Hypothalamus (tissue), 51 donors: ENCODE measurements at regions not wholly inside any gene's neighbourhood (a gene's known extent, or its start where the extent isn't known, plus 50 kb on each side); places are given as distances from the start of the nearest gene placed in this dataset.

ENCODE experiments used
- DNase-seq, 51 donors: peaks; one replicate each; lab custom pipeline; 2025; lab: John Stamatoyannopoulos, UW

DNA sequence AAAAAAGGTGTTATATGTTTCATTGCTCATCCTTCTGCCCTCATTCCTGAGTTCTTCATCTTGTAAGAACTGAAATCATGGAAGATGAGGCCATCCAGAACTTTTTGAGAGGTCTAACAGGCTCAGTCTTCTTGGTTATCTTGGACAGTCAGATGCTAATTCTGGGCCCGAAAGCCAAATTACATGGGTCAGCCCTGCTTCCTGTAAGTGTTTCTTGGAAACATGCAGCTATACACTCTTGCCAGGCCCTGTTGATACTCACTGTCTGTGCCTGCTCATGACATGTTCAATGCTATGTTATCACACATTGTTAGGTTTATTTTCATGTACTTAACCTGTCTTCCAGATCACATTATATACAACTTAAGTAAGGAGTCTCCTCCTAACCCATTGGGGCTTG is 542.5 kb downstream of the NUF2 start:
- DNase-seq, result no peak

DNA sequence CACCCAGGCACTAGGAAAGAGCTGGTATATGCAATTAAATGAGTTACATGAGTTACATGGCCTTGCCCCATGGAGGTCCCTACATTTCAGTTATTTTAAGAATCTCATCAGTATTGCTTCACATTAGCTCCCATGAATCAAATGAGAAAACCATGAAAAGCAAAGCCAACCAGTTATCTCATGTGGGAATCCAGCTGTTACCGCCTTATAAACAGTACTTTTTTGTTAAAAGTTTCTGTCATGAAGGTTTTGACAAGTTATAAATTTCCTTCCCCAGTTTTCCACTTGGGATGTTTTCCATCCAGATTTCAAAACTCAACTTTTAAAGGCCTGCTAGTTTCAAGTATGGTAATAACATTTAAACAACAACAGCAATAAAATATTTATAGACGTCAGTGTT is 544.8 kb downstream of the NUF2 start:
- no peak for DNase-seq

DNA sequence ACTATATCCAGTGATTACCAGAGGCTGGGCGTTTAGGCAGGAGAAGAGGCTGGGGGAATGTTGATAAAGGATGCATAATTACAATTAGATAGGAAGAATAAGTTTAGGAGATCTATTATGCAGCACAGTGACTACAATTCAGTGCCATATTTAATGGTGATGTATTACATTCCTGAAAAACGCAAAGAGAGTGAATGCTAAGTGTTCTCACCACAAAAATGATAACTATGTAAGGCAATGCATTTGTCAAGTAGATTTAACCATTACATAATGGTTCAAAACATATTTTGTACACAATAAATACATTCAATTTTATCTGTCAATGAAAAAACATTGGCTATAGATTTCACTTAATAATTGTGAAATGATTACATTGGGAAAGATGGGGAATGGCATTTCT is 548.9 kb downstream of the NUF2 start:
- DNase-seq, result no peak

DNA sequence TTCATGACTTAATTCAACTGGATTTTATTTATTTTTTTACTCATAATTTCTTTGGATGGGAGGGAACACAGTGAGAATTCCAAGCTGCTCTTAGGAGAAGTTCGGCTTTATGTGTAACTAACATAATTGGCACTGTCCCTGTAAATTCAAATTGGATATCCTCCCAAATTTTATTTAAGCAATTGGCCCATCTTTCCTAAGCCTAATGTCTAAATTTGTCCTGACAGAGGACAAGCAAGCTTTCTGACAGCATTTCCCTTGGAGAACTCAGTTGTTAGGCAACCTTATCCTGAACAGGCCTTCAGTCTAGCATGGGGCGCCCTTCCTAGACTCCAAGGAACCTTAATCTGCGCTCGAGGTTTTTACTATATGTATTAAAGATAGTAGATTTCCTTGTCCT is 550.3 kb downstream of the NUF2 start:
- no peak for DNase-seq

DNA sequence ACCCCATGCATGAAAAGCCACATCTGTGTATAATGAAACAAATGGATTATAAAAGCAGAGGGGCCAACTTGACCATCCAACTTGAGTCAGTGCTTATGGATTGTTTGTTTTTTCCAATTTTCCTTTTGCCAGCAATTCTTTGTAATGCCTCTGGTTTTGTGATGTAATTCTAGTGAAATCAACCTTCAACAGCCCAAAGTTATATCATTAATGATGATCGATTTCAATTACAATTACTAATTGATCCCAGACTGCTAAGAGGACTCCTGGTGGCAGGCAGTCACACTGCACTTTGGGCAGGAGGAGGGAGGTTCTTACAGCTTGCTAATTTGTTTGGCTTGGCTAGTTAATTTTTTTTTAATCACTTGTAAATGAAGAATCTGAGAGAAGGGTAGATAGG is 552.3 kb downstream of the NUF2 start:
- no peak for DNase-seq

DNA sequence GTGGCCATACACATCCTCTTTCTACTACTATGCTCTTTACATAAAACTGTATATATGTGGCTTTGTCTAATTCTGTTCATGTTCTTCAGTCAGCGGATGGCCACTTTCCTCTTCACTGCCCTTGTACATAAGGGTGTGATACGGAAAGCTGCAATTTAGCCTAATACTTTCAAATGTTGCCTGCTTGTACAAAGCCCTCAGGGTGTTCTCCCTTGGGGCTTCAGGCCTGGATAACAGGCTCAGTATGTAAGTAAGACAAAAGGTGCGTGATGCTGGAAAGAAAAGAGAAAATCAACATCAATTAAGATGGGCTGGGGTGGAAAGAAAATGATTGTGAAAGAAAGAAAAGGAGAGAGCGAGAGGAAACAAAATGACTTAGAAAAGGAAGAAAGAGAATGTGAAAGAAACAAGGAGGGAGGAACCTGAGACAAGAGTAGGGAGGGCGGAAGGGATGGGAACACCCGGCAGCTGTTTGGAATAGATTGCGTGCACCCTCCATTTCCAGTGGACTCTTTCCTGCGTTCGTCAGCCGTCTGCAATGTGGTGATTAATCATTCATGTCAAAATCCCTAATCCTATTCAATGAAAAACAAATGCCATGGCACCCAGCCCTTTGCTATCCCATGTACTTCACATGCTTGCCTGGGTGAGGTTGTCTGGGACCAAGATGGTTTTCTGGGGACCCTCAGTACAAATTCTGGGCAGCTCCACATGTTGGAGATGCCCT is 553.6 kb downstream of the NUF2 start:
- no peak for DNase-seq

DNA sequence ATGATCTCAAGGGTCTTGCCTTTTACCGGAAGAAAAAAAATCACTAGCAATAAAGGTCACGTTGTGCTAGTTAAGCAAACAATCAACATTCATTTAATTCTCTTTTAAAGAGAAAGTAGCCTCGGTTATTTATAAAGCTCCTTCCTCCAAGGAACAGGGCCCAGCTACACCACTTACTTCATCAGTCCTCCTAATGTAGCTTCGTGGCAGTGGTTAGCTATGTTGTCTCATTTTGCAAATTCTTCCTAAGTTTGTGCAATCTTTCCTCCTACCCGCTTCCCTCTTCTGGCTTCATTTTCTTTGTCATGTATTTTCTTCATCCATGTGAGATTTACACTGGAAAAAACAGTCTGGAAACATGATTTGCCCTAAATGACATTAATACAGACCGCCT is 554.2 kb downstream of the NUF2 start:
- DNase-seq, result no peak

DNA sequence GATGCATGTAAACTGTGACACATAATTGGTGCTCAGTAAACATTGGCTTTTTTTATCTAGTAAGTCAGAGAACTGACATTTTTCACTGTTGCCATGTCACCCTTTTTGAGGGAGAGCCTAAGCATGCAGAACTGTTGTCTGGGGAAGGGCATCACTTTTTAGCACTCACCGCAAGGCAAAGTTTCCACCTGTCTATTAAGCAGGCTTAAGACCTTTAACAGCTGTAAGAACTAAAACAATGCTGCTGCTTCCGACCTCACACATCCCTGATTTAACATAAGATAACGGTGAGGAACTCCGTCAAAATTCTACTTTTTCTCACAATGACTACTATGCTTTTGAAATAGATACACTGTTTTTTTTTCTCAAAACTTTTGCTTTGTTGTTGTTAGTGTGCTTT is 554.8 kb downstream of the NUF2 start:
- no peak for DNase-seq

DNA sequence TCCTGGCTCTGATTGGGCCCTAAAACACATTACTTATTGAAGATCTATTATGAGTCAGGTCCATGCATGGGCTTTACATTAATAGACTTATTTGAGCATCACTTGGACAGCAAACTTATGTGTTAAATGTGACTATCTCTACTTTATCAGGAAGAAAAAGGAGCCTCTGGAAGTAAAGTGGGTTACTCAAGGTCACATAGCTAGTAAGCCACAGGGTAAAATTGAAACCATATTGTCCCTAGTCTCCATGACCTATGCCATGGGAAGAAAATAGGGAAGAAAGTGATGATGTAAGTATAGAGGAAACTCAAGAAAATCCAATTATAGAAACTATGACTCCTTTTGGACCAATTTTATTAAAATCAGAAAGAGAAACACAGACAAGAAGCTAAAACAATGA is 555.3 kb downstream of the NUF2 start:
- DNase-seq, result no peak

DNA sequence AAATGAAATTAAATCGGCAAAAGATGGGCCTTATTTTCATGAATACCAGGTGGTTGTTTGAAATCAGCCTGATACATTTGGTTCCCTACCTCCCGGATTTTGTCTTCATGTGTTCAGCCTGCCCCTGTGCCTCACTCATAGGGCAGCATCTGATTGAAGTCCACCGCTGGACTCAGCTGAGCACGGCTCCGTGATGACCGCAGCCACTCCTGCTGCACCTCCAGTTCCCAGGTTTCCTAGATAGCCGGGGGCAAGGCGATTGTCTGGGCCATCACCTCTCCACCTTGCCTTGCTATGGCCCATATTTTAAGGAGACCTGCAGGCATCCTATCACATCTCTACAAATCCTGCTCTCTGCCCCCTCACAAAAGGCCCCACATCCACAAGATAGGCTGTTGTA is 563.8 kb downstream of the NUF2 start:
- DNase-seq, result no peak

DNA sequence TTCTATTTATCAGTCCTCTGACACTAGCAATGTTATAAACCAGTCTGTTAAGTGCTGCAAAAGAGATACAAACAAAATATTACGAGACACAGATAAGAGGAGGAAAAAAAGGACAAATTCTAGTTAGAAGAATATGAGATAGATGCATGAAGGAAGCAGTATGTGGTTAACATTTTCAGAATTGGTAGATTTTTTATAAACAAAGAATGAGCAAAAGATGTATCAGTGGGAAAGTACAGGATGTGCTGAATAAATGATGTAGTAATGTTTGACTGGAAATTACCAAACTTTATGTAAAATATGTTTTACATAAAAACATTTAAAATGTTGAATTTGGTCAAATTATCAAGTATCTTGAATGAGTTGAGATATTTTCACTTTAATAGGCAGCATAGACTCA is 574.2 kb downstream of the NUF2 start:
- no peak for DNase-seq

DNA sequence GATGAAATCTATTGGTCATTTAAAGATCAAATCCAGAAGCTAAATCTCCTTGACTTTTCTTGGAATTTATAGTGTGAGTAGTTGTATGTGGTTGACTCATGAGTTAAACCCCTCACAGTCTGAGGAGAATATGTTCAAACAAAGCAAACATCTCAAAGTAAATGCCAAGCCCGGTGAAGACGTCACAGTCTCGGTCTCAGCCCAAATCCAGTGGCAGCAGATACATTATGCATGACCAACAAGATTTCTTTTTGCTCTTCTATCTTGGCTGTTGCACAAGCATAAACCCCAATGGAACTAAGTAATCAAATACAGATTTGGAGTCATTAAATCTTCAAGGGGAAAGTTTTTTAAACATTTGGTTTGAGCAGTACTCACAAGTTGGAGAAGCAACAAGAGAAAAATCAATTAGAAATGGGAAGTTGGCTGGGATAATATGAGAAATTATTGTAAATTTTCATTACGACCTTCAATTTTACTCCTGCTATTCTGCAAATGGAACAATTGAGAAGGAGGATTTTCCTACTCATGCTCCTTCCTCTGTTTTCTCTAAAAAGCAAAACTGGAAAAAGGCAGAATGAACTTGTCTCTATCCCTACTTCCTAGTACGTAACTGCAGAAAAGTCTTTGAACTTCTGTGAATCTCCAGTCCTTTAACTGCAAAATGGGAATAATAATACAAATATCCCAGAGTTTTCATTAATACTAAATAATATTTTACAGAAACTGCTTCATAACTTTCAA is 575.8 kb downstream of the NUF2 start:
- DNase-seq, result no peak

DNA sequence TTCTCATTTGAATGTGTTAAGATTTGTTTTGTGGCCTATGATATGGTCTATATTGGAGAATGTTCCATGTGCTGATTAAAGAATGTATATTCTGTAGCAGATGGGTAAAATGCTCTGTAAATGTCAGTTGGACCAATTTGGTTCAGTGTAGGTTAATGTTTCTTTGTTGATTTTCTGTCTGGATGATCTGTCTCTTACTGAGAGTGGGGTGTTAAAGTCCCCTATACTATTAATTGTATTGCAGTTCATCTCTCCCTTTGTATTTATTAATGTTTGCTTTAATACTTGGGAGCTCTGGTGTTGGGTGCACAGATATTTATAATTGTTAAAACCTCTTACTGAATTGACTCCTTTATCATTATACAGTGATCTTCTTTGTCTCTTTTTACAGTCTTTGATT is 584.5 kb downstream of the NUF2 start:
- DNase-seq, result no peak

DNA sequence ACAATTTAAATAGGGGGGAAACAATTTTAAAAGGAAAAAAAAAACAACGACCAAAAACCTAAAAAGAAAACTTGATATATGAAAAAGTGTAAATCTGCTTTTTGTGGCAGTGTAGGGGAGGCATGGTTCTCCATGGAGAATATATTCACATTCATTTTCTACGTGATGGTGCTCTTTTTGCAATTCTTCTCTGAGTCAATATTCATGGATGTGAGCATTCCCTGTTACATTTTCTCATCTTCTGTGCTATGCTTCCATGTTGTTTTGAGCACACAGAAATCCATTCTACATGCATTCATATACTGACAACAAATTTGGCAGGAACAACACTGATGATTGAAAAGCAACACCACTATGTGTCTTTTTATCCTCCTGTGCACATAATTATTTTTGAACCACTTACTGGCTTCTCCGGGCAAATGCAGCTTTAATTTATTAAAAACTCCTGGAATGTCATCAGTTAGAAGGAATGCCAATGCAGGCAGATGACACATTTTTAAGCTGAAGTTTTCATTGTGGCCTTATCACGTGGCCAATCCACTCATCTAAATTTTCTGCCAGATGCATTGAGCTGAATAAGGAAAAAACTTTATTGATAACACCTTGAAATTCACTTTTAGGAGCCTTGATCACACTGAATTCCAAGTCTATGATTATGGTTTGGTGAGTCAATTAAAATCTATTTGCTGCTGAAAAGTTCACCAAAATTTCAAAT is 590.6 kb downstream of the NUF2 start:
- no peak for DNase-seq

DNA sequence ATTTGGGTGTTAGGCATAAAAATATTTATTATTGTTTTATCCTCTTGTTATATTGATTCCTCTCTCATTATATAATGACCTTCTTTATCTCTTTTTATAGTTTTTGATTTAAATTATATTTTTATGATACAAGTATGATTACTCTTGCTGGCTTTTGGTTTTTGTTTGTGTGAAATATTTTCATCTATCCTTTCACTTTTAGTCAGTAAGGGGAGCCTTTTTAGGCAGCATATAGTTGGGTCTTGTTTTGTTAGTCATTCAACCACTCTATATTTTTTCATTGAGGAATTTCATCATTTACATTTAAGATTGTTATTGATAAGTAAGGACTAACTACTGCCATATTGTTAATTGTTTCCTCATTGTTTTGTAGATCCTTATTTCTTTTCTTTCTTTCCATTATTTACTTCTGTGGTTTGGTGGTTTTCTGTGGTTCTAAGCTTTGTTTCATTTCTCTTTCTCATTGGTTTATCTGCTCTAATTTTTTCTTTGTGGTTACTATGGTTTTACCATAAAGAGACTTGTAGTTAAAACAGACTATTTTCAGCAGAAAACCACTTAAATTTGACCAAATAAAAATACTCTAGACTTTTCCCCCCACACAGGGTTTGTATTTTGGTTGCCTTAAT is 593.1 kb downstream of the NUF2 start:
- no peak for DNase-seq

DNA sequence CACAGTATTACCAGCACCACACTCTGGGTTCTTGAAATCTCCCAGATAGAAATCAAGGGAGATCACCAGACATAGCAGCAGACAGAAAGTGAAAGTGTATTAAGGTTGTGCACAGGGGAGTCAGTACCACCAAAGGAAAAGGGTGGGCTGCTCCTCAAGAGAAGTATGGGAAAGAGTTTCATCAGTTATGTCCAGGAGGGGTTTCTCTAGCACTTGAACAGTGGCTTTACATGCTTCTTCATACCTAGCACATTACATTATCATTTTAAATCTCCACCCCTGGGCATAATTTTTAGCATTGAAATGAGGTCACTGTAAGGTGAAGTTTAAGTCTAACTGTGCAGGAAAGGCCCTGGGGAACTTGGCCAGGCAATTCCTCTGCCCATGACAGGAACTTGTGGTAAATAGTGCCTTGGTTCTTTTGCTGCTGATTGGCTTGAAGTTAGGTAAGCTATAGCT is 601.0 kb downstream of the NUF2 start:
- DNase-seq, result no peak

DNA sequence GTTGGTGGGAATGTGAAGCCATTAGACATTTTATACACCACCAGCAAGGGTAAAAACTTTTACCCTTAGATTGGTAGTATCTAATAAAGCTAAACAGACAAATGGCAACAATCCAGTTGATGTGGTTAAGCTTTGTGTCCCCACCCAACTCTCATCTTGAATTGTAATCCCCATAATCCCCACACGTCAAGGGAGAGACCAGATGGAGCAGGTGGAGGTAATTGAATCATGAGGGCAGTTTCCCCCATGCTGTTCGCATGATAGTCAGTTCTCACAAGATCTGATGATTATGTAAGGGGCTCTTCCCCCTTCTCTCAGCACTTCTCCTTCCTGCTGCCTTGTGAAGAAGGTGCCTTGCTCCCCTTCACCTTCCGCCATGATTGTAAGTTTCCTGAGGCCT is 602.3 kb downstream of the NUF2 start:
- DNase-seq, result no peak

DNA sequence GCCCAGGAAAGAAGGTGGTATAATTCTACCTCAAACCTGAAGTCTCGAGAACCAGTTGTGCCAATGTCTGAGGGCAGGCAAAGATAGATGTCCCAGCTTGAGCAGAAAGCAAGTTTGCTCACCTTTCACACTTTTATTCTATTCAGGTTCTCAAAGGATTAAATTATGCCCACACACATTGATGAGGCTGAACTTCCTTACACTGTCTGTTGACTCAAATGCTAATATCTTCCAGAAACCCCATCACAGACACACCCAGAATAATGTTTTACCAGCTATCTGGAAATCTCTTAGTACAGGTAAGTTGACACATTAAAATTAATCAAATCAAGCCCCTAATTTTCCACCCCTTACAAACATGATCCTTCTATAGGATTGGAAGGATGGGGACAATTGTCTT is 605.7 kb downstream of the NUF2 start:
- DNase-seq, result no peak

DNA sequence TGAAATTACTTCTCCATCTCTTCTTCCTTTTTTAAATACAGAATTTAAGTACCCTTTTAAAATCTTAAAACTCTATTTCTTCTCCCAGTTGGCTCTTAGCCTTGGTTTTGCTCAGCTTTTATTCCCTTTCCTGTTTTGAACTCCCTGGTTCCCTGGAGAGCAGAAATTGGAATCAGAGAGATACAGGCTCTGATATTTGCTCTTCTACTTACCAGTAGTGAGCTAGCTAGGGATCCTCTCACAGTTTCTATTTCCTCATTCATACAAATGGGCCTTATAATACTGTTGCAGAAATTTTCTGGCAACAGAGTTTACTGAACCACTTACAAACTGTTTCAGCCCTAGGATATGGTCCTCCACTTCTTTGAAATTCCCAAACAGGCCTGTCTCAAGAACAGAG is 606.3 kb downstream of the NUF2 start:
- no peak for DNase-seq

DNA sequence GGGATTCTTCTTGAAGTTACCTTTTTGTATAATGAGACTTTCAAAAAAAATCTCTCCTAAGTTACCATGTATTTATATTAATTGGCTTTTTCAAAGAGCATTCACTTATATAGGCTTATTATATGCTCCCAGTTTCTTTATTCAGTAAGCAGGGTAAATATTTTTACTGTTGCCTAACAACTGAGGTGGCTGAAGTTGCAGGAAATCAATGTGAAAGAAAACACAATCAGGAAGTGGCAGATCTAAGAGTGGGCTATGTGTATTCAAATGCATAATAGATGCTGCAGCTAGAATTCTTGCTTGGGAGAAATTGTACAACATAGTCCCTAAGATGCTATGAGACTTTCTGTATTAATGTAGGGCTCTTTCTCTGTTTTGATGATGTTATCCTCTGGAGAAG is 606.9 kb downstream of the NUF2 start:
- DNase-seq, result no peak

DNA sequence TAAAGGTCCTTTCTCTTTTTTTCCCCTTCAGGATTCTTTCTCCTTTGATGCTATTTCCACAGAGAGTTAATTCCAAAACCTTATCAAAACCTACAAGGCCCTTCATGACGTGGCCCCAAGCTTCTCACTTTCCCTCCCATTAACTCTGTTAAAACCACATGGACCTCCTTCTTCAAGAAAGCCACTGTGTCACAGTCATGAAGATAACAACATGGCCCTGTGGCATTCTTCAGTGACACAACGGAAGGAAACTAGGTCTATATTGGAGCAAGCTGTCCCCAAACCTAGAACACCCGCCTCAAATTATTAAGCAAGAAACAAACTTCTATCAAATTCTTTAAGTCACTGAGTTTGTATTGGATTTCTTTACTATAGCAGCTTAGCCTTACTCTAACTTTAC is 611.1 kb downstream of the NUF2 start:
- DNase-seq, result no peak
